GM12878 (cell line): ENCODE measurements at regions not wholly inside any gene's neighbourhood (a gene's known extent, or its start where the extent isn't known, plus 50 kb on each side); places are given as distances from the start of the nearest gene placed in this dataset.

Source experiments
- ATAC-seq: fragments of 200-7000 bp; cut with Tn5 transposase; 3 replicates; pipeline ENCODE4 v1.9.1; 2020; ENCODE audit warnings: mild to moderate bottlenecking, moderate library complexity
- BruUV-seq: library from RNA; stranded (reverse); fragments of 400-500 nt; replicated peaks from 2 replicates; lab custom pipeline; 2021; lab: Mats Ljungman, UMichigan
- CTCF ChIA-PET: fragments of 300-600 bp; sonication (Branson Sonifier 250); formaldehyde crosslinking; extraction: SDS; loops from one replicate; lab custom pipeline; 2021; ENCODE audit warnings: inconsistent platforms; lab: Yijun Ruan, JAX
- POLR2A ChIA-PET: fragments of 350-600 bp; formaldehyde crosslinking; extraction: SDS; loops from one replicate; lab custom pipeline; 2021; ENCODE audit warnings: inconsistent platforms; lab: Charles Lee
- RAD21 ChIA-PET: fragments of 300-600 bp; sonication (Branson Sonifier 250); formaldehyde crosslinking; loops from one replicate; lab custom pipeline; 2023; ENCODE audit warnings: antibody characterized with exemption; ENCODE audit not compliant: unreplicated experiment; lab: Charles Lee
- SMC1A ChIA-PET: fragments of 300-600 bp; sonication (Branson Sonifier 250); formaldehyde crosslinking; loops from one replicate; lab custom pipeline; 2023; ENCODE audit not compliant: unreplicated experiment, uncharacterized antibody; lab: Charles Lee
- DNase-seq: peaks from one replicate; pipeline ENCODE4 v3.0.0-alpha.2; 2011; ENCODE audit warnings: low read depth, low spot score
- FAIRE-seq: peaks from 3 replicates; lab custom pipeline; 2011; peaks lifted over from hg19 to GRCh38; lab: Jason Lieb, UNC
- H2AFZ ChIP-seq: 2 replicates; pipeline ENCODE4 v1.6.0; 2011; ENCODE audit warnings: low read depth, low read length, control low read depth; ENCODE audit not compliant: control insufficient read depth
- H3K27ac ChIP-seq: 2 replicates; pipeline ENCODE4 v1.5.1; 2011; ENCODE audit warnings: control low read depth; ENCODE audit not compliant: control insufficient read depth, insufficient read depth
- H3K27me3 ChIP-seq, 2 experiments: replicated peaks in 1 of 2; 2 replicates each; pipeline versions ENCODE4 v1.6.0 to v1.6.1; 2011; ENCODE audit warnings: low read length in 1 of 2; ENCODE audit not compliant: control insufficient read depth in 2 of 2, insufficient read depth in 2 of 2
- H3K36me3 ChIP-seq, 2 experiments: 2 replicates each; pipeline ENCODE4 v1.5.1; 2011; ENCODE audit warnings: low read length in 1 of 2; ENCODE audit not compliant: control insufficient read depth in 2 of 2, insufficient read depth in 2 of 2
- H3K4me1 ChIP-seq: 2 replicates; pipeline ENCODE4 v1.6.1; 2011; ENCODE audit warnings: mild to moderate bottlenecking, low read length, moderate library complexity, mixed read lengths; ENCODE audit not compliant: control insufficient read depth, insufficient read depth
- H3K4me2 ChIP-seq: 2 replicates; pipeline ENCODE4 v1.6.0; 2011; ENCODE audit warnings: control low read depth; ENCODE audit not compliant: control insufficient read depth, insufficient read depth
- H3K4me3 ChIP-seq: fragments of 200-600 bp; sonication (generic); 2 replicates; pipeline ENCODE4 v1.5.1; 2016
- H3K79me2 ChIP-seq: 2 replicates; pipeline ENCODE4 v1.6.0; 2011; ENCODE audit warnings: low read length; ENCODE audit not compliant: control insufficient read depth, insufficient read depth
- H3K9ac ChIP-seq: 2 replicates; pipeline ENCODE4 v1.8.0; 2011; ENCODE audit warnings: low read length, control low read depth, mixed read lengths; ENCODE audit not compliant: control insufficient read depth, insufficient read depth
- H3K9me3 ChIP-seq: replicated peaks from 3 replicates; pipeline ENCODE4 v1.5.1; 2011; ENCODE audit warnings: mild to moderate bottlenecking, low read length; ENCODE audit not compliant: control insufficient read depth, insufficient read depth
- H4K20me1 ChIP-seq: 2 replicates; pipeline ENCODE4 v1.6.0; 2011; ENCODE audit not compliant: control insufficient read depth, insufficient read depth
- DPF2 ChIP-seq: fragments of 450-650 bp; IDR thresholded peaks from 2 replicates; pipeline ENCODE4 v1.6.1; 2017; ENCODE audit warnings: mild to moderate bottlenecking
- IKZF2 ChIP-seq, 2 experiments: fragments of 450-650 bp; IDR thresholded peaks; 2 replicates each; pipeline ENCODE4 v1.6.1; 2017; ENCODE audit warnings: mild to moderate bottlenecking in 2 of 2, moderate library complexity in 2 of 2
- JUND ChIP-seq: IDR thresholded peaks from 2 replicates; pipeline ENCODE4 v1.6.1; 2012; ENCODE audit warnings: low read depth, mild to moderate bottlenecking, low read length, improper control_type of control experiment, moderate library complexity
- MEF2A ChIP-seq: IDR thresholded peaks from 2 replicates; pipeline ENCODE4 v1.6.1; 2011; ENCODE audit warnings: low read depth, mild to moderate bottlenecking, low read length, moderate library complexity; ENCODE audit not compliant: insufficient read depth
- MEF2B ChIP-seq: fragments of 450-650 bp; IDR thresholded peaks from 2 replicates; pipeline ENCODE4 v1.6.1; 2018; ENCODE audit warnings: mild to moderate bottlenecking, moderate library complexity; ENCODE audit not compliant: partially characterized antibody, poor library complexity, severe bottlenecking
- MYC ChIP-seq: IDR thresholded peaks from 2 replicates; pipeline ENCODE4 v1.6.1; 2011; ENCODE audit warnings: mild to moderate bottlenecking, low read length, moderate library complexity, inconsistent platforms; ENCODE audit not compliant: insufficient read depth, insufficient replicate concordance, insufficient read length, severe bottlenecking
- NBN ChIP-seq: fragments of 450-650 bp; IDR thresholded peaks from 2 replicates; pipeline ENCODE4 v1.6.1; 2016
- PAX8 ChIP-seq: fragments of 450-650 bp; IDR thresholded peaks from 2 replicates; pipeline ENCODE4 v1.6.1; 2017; ENCODE audit warnings: mild to moderate bottlenecking, moderate library complexity
- RELA ChIP-seq: fragments of 450-650 bp; IDR thresholded peaks from 2 replicates; pipeline ENCODE4 v1.8.0; 2014; ENCODE audit warnings: borderline replicate concordance; ENCODE audit not compliant: partially characterized antibody
- SIN3A ChIP-seq: IDR thresholded peaks from 2 replicates; pipeline ENCODE4 v1.6.1; 2012; ENCODE audit warnings: low read depth, low read length, improper control_type of control experiment
- SMARCA5 ChIP-seq: fragments of 450-650 bp; IDR thresholded peaks from 2 replicates; pipeline ENCODE4 v1.6.1; 2017; ENCODE audit warnings: mild to moderate bottlenecking
- SMC3 ChIP-seq: IDR thresholded peaks from 2 replicates; pipeline ENCODE4 v1.6.1; 2011; ENCODE audit warnings: low read length, improper control_type of control experiment, borderline replicate concordance
- WGBS: methylation state at CpG from one replicate; pipeline ENCODE4 v1.1.6; 2016; ENCODE audit warnings: low lambda C conversion rate; ENCODE audit not compliant: insufficient replicate concordance, insufficient coverage; ENCODE audit errors: missing lambda C conversion rate; 5-methylcytosine and 5-hydroxymethylcytosine counted together
- in situ Hi-C: fragments of 300-500 bp; cut with MboI; formaldehyde crosslinking; loops from 9 replicates; pipeline ENCODE4 v1.14.3; 2018; ENCODE audit warnings: mixed read lengths
- intact Hi-C: fragments of 100-400 bp; cut with micrococcal nuclease; formaldehyde crosslinking; loops from one replicate; pipeline ENCODE4 v1.14.2; 2022; ENCODE audit not compliant: unreplicated experiment
- TF ChIP-seq, protein P1 (sequence below): IDR thresholded peaks from 2 replicates; pipeline ENCODE4 v1.6.1; 2012; ENCODE audit warnings: low read depth, low read length, improper control_type of control experiment
- TF ChIP-seq, protein P2 (sequence below): fragments of 150-350 bp; IDR thresholded peaks from 2 replicates; pipeline ENCODE4 v1.6.1; 2016; ENCODE audit warnings: low read depth, low read length
- TF ChIP-seq, protein P3 (sequence below): fragments of 450-650 bp; IDR thresholded peaks from 2 replicates; pipeline ENCODE4 v1.6.1; 2017; ENCODE audit warnings: mild to moderate bottlenecking, low read depth, inconsistent platforms; ENCODE audit not compliant: poor library complexity, severe bottlenecking

- SMC1A ChIA-PET, result no interaction called here
- POLR2A ChIA-PET, result no interaction called here
- ATAC-seq, result no peak
Observed at GRCh38 chr4:170801771-170802170, 712.0 kb upstream of the AADAT start.

DNA sequence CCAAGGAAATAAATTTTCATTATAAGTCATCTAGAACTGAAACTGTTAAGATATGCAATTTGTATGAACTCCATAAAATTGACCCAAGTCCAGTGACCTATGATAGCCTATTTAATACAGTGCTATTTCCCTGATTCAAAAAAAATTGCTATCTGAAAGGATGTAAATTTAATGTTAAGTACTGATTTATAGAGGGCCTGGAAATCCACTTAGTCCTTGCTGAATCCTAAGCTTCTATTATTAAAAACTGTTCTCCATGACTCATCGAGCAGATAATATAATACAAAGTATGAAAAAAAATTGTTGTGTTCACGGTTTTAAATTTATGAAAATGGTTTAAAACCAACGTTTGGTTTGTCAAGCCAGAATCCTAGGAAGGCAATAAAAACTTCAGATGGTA, 704.8 kb upstream of the AADAT start:
- Histone ChIP-seq H3K9ac (no peak overlapping the region), H4K20me1 (no peaks in the 10 kb centered on the region), H3K36me3 (no peaks in the 10 kb centered on the region), H3K27ac (no peak overlapping the region), H3K4me1 (no peaks in the 10 kb centered on the region), H3K79me2 (no peaks in the 10 kb centered on the region), H3K9me3 (peaks cover 2% of the 10 kb centered on the region; the same call in 1 of the 3 replicates), H2AFZ (no peak overlapping the region), H3K4me2 (no peak overlapping the region), H3K27me3 (no peaks in the 10 kb centered on the region), H3K4me3 (no peak overlapping the region)
- SMC1A ChIA-PET, result no interaction called here
- BruUV-seq, result no TSS peak
- POLR2A ChIA-PET, result no interaction called here
- RAD21 ChIA-PET, result no interaction called here
- FAIRE-seq (no peak), ATAC-seq (no peak), DNase-seq (no peak)
- CTCF ChIA-PET, result no interaction called here
- in situ Hi-C loops (no loop called here), intact Hi-C loops (no loop called here)
- 0% methylated on average over 3 of the region's 3 CpGs for WGBS
- TF ChIP-seq RELA (no peak), MEF2B (no peak), NBN (no peak), SMARCA5 (no peak), SMC3 (no peak), JUND (no peak), IKZF2 (IDR thresholded peaks at IDR 0.05) (no peak), SIN3A (no peak)
- TF ChIP-seq, protein P1, sequence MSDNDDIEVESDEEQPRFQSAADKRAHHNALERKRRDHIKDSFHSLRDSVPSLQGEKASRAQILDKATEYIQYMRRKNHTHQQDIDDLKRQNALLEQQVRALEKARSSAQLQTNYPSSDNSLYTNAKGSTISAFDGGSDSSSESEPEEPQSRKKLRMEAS, result no peak
- TF ChIP-seq, protein P2, sequence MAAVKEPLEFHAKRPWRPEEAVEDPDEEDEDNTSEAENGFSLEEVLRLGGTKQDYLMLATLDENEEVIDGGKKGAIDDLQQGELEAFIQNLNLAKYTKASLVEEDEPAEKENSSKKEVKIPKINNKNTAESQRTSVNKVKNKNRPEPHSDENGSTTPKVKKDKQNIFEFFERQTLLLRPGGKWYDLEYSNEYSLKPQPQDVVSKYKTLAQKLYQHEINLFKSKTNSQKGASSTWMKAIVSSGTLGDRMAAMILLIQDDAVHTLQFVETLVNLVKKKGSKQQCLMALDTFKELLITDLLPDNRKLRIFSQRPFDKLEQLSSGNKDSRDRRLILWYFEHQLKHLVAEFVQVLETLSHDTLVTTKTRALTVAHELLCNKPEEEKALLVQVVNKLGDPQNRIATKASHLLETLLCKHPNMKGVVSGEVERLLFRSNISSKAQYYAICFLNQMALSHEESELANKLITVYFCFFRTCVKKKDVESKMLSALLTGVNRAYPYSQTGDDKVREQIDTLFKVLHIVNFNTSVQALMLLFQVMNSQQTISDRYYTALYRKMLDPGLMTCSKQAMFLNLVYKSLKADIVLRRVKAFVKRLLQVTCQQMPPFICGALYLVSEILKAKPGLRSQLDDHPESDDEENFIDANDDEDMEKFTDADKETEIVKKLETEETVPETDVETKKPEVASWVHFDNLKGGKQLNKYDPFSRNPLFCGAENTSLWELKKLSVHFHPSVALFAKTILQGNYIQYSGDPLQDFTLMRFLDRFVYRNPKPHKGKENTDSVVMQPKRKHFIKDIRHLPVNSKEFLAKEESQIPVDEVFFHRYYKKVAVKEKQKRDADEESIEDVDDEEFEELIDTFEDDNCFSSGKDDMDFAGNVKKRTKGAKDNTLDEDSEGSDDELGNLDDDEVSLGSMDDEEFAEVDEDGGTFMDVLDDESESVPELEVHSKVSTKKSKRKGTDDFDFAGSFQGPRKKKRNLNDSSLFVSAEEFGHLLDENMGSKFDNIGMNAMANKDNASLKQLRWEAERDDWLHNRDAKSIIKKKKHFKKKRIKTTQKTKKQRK, result no peak

More at GRCh38 chr4:170801771-170802170, 712.0 kb upstream of the AADAT start:
- no peak for DNase-seq
- in situ Hi-C loops (no loop called here), intact Hi-C loops (no loop called here)
- ChIA-PET RAD21 (no interaction called here), CTCF (no interaction called here)
- TF ChIP-seq PAX8, result no peak
- TF ChIP-seq MYC, result no peak
- TF ChIP-seq DPF2, result no peak
- TF ChIP-seq, protein P3, sequence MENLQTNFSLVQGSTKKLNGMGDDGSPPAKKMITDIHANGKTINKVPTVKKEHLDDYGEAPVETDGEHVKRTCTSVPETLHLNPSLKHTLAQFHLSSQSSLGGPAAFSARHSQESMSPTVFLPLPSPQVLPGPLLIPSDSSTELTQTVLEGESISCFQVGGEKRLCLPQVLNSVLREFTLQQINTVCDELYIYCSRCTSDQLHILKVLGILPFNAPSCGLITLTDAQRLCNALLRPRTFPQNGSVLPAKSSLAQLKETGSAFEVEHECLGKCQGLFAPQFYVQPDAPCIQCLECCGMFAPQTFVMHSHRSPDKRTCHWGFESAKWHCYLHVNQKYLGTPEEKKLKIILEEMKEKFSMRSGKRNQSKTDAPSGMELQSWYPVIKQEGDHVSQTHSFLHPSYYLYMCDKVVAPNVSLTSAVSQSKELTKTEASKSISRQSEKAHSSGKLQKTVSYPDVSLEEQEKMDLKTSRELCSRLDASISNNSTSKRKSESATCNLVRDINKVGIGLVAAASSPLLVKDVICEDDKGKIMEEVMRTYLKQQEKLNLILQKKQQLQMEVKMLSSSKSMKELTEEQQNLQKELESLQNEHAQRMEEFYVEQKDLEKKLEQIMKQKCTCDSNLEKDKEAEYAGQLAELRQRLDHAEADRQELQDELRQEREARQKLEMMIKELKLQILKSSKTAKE, result no peak
- TF ChIP-seq MEF2A, result no peak
- Histone ChIP-seq H3K79me2 (no peaks in the 10 kb centered on the region), H3K4me1 (no peaks in the 10 kb centered on the region), H2AFZ (no peak overlapping the region), H4K20me1 (no peaks in the 10 kb centered on the region), H3K4me3 (no peak overlapping the region), H3K9me3 (no peaks in the 10 kb centered on the region; the same call in 2 of the 3 replicates), H3K4me2 (no peak overlapping the region), H3K9ac (no peak overlapping the region), H3K27me3 (no peaks in the 10 kb centered on the region), H3K27ac (no peak overlapping the region), H3K36me3 (no peaks in the 10 kb centered on the region)
- 3% methylated on average over 3 of the region's 3 CpGs for WGBS
- no peak for FAIRE-seq
- BruUV-seq, result no TSS peak
